ENCODE measurements at regions not wholly inside any gene's neighbourhood (a gene's known extent, or its start where the extent isn't known, plus 50 kb on each side); places are given as distances from the start of the nearest gene placed in this dataset.

- H3K4me2 ChIP-seq (ENCODE audit: control insufficient read depth, insufficient read depth) = no peak overlapping the region
- no peaks in the 10 kb centered on the region; a peak in 2 of 4 replicates for H3K27me3 ChIP-seq (replicated peaks in 1 of 2; ENCODE audit: control insufficient read depth in 2 of 2, insufficient read depth in 2 of 2, low read length in 1 of 2)
- ChIA-PET POLR2A (no interaction called here), RAD21 (ENCODE audit: unreplicated experiment) (no interaction called here), SMC1A (ENCODE audit: uncharacterized antibody, unreplicated experiment) (no interaction called here), CTCF (interaction anchor here (2.8 kb wide), 1 partner anchor 60 kb away, joined by 9 read pairs; no protein-coding TSS in a partner anchor)
- no peak overlapping the region for H3K4me3 ChIP-seq
- no peaks in the 10 kb centered on the region for H3K79me2 ChIP-seq (ENCODE audit: control insufficient read depth, insufficient read depth, low read length)
- H3K27ac ChIP-seq (ENCODE audit: control insufficient read depth, insufficient read depth) = no peak overlapping the region
- FAIRE-seq (no peak), DNase-seq (ENCODE audit: low read depth, low spot score) (no peak), ATAC-seq (no peak)
- no peaks in the 10 kb centered on the region for H3K36me3 ChIP-seq (ENCODE audit: control insufficient read depth in 2 of 2, insufficient read depth in 2 of 2, low read length in 1 of 2)
- no TSS peak for BruUV-seq (replicated peaks)
- no peaks in the 10 kb centered on the region for H3K4me1 ChIP-seq (ENCODE audit: control insufficient read depth, insufficient read depth, low read length)
- 60% methylated on average over 5 of the region's 9 CpGs for WGBS (ENCODE audit: insufficient coverage, insufficient replicate concordance, low lambda C conversion rate, missing lambda C conversion rate)
- no peak overlapping the region for H3K9ac ChIP-seq (ENCODE audit: control insufficient read depth, insufficient read depth, low read length)
- intact Hi-C loops (cut with micrococcal nuclease; ENCODE audit: unreplicated experiment) = no loop called here
- TF ChIP-seq KLF5 (IDR thresholded peaks at IDR 0.05; ENCODE audit: partially characterized antibody) (no peak), RB1 (IDR thresholded peaks at IDR 0.05; ENCODE audit: borderline replicate concordance) (no peak), ZNF622 (IDR thresholded peaks at IDR 0.05) (no peak), STAT3 (IDR thresholded peaks at IDR 0.05; ENCODE audit: low read depth, low read length) (no peak), ESRRA (IDR thresholded peaks at IDR 0.05; ENCODE audit: low read length) (no peak), MAX (IDR thresholded peaks at IDR 0.05; ENCODE audit: low read depth, low read length) (no peak)
- H3K9me3 ChIP-seq (replicated peaks; ENCODE audit: control insufficient read depth, insufficient read depth, low read length) = no peaks in the 10 kb centered on the region
- in situ Hi-C loops (cut with MboI) = no loop called here
- no peaks in the 10 kb centered on the region for H4K20me1 ChIP-seq (ENCODE audit: control insufficient read depth, insufficient read depth)
- H2AFZ ChIP-seq (ENCODE audit: control insufficient read depth, low read depth, low read length) = no peak overlapping the region
Measured at GRCh38 chr1:29852248-29852647, 615.9 kb downstream of the PTPRU start.

- Histone ChIP-seq H3K4me3 (no peak overlapping the region), H3K9me3 (replicated peaks; ENCODE audit: control insufficient read depth, insufficient read depth, low read length) (no peaks in the 10 kb centered on the region), H3K27ac (ENCODE audit: control insufficient read depth, insufficient read depth) (no peak overlapping the region), H2AFZ (ENCODE audit: control insufficient read depth, low read depth, low read length) (no peak overlapping the region), H3K4me1 (ENCODE audit: control insufficient read depth, insufficient read depth, low read length) (no peaks in the 10 kb centered on the region), H3K36me3 (ENCODE audit: control insufficient read depth in 2 of 2, insufficient read depth in 2 of 2, low read length in 1 of 2) (no peaks in the 10 kb centered on the region), H3K79me2 (ENCODE audit: control insufficient read depth, insufficient read depth, low read length) (no peaks in the 10 kb centered on the region), H3K27me3 (replicated peaks in 1 of 2; ENCODE audit: control insufficient read depth in 2 of 2, insufficient read depth in 2 of 2, low read length in 1 of 2) (no peaks in the 10 kb centered on the region; a peak in 2 of 4 replicates), H4K20me1 (ENCODE audit: control insufficient read depth, insufficient read depth) (no peaks in the 10 kb centered on the region), H3K9ac (ENCODE audit: control insufficient read depth, insufficient read depth, low read length) (no peak overlapping the region), H3K4me2 (ENCODE audit: control insufficient read depth, insufficient read depth) (no peak overlapping the region)
- BruUV-seq (replicated peaks) = no TSS peak
- intact Hi-C loops (cut with micrococcal nuclease; ENCODE audit: unreplicated experiment) = no loop called here
- ChIA-PET CTCF (interaction anchor here (2.8 kb wide), 1 partner anchor 59 kb away, joined by 9 read pairs; no protein-coding TSS in a partner anchor), POLR2A (no interaction called here), RAD21 (ENCODE audit: unreplicated experiment) (no interaction called here), SMC1A (ENCODE audit: uncharacterized antibody, unreplicated experiment) (no interaction called here)
- DNase-seq (ENCODE audit: low read depth, low spot score) (no peak), ATAC-seq (no peak), FAIRE-seq (no peak)
- WGBS (ENCODE audit: insufficient coverage, insufficient replicate concordance, low lambda C conversion rate, missing lambda C conversion rate) = 51% methylated on average over 11 of the region's 11 CpGs
- in situ Hi-C loops (cut with MboI) = no loop called here
- no peak for TF ChIP-seq BHLHE40 (IDR thresholded peaks at IDR 0.05; ENCODE audit: borderline replicate concordance in 1 of 2, low read depth in 2 of 2, low read length in 1 of 2)
- TF ChIP-seq TCF3 (IDR thresholded peaks at IDR 0.05; ENCODE audit: borderline replicate concordance, insufficient read depth, low read depth, low read length) = no peak
- TF ChIP-seq WRNIP1 (IDR thresholded peaks at IDR 0.05; ENCODE audit: borderline replicate concordance, low read depth, low read length) = no peak
- TF ChIP-seq RB1 (IDR thresholded peaks at IDR 0.05; ENCODE audit: borderline replicate concordance) = no peak
- TF ChIP-seq RBBP5 (conservative IDR thresholded peaks at IDR 0.05) = no peak
- no peak for TF ChIP-seq ELK1 (IDR thresholded peaks at IDR 0.05; ENCODE audit: low read depth, low read length)
- TF ChIP-seq BRCA1 (IDR thresholded peaks at IDR 0.05; ENCODE audit: low read depth, low read length) = no peak
- TF ChIP-seq CHD2 (IDR thresholded peaks at IDR 0.05; ENCODE audit: borderline replicate concordance, low read depth, low read length) = no peak
- no peak for TF ChIP-seq E4F1 (IDR thresholded peaks at IDR 0.05; ENCODE audit: borderline replicate concordance, partially characterized antibody)
- no peak for TF ChIP-seq TARDBP (IDR thresholded peaks at IDR 0.05; ENCODE audit: borderline replicate concordance)
- TF ChIP-seq ZNF274 (IDR thresholded peaks at IDR 0.05; ENCODE audit: insufficient read depth, insufficient read length) = no peak
Measured at GRCh38 chr1:29851691-29852090, 615.4 kb downstream of the PTPRU start.
